CD4-positive, alpha-beta T cell (primary cell): ENCODE measurements at regions not wholly inside any gene's neighbourhood (a gene's known extent, or its start where the extent isn't known, plus 50 kb on each side); places are given as distances from the start of the nearest gene placed in this dataset.

Experiments used
- ATAC-seq: fragments of 200-7000 bp; cut with Tn5 transposase; one replicate; pipeline ENCODE4 v1.10.0; 2022; ENCODE audit warnings: mild to moderate bottlenecking; ENCODE audit not compliant: poor library complexity
- CTCF ChIA-PET: fragments of 350-600 bp; sonication (Branson Sonifier 250); formaldehyde crosslinking; loops from one replicate; lab custom pipeline; 2021; ENCODE audit warnings: antibody characterized with exemption, inconsistent platforms; lab: Charles Lee
- POLR2A ChIA-PET: fragments of 350-600 bp; sonication (Branson Sonifier 250); formaldehyde crosslinking; loops from one replicate; lab custom pipeline; 2021; ENCODE audit warnings: antibody characterized with exemption, inconsistent platforms; lab: Charles Lee
- DNase-seq, 14 experiments: peaks; one replicate each; pipeline ENCODE4 v3.0.0-alpha.2; 2013 to 2020; ENCODE audit warnings: mixed read lengths in 2 of 14
- H3K27ac ChIP-seq, 2 donors: one replicate each; pipeline versions ENCODE4 v1.5.1 to v1.7.0; 2013; ENCODE audit warnings: low read length in 2 of 2, low read depth in 1 of 2, mild to moderate bottlenecking in 1 of 2
- H3K27me3 ChIP-seq, 2 experiments: 1 replicate in 1 of 2; 2 replicates in 1 of 2; pipeline versions ENCODE4 v1.6.1 to v1.7.0; 2013; ENCODE audit warnings: low read length in 2 of 2, control low read depth in 1 of 2, mild to moderate bottlenecking in 1 of 2, moderate library complexity in 1 of 2; ENCODE audit not compliant: insufficient read depth in 2 of 2, control insufficient read depth in 1 of 2
- H3K36me3 ChIP-seq: one replicate; pipeline ENCODE4 v1.6.1; 2013; ENCODE audit warnings: low read length, control low read depth; ENCODE audit not compliant: insufficient read depth
- H3K4me1 ChIP-seq: one replicate; pipeline ENCODE4 v1.6.1; 2013; ENCODE audit warnings: low read length, control low read depth; ENCODE audit not compliant: insufficient read depth
- H3K4me3 ChIP-seq: one replicate; pipeline ENCODE4 v1.5.1; 2013; ENCODE audit warnings: mild to moderate bottlenecking, low read length, moderate library complexity
- H3K9me3 ChIP-seq, 2 experiments: 1 replicate in 1 of 2; 2 replicates in 1 of 2; pipeline versions ENCODE4 v1.6.1 to v1.7.0; 2013; ENCODE audit warnings: low read length in 2 of 2, mild to moderate bottlenecking in 2 of 2, control low read depth in 1 of 2, moderate library complexity in 1 of 2; ENCODE audit not compliant: control insufficient read depth in 1 of 2, insufficient read depth in 1 of 2
- H3K27ac Mint-ChIP-seq: one replicate; pipeline ENCODE4 v1.8.0; 2020; ENCODE audit warnings: mixed read lengths
- H3K27me3 Mint-ChIP-seq: one replicate; pipeline ENCODE4 v1.8.0; 2021; ENCODE audit warnings: mixed read lengths
- H3K36me3 Mint-ChIP-seq: one replicate; pipeline ENCODE4 v1.8.0; 2021; ENCODE audit warnings: low read depth, mixed read lengths
- H3K4me1 Mint-ChIP-seq: one replicate; pipeline ENCODE4 v1.8.0; 2021; ENCODE audit warnings: low read depth, mixed read lengths
- H3K4me3 Mint-ChIP-seq: one replicate; pipeline ENCODE4 v1.8.0; 2020; ENCODE audit warnings: mild to moderate bottlenecking, mixed read lengths
- H3K9me3 Mint-ChIP-seq: one replicate; pipeline ENCODE4 v1.8.0; 2020; ENCODE audit warnings: mixed read lengths
- CTCF ChIP-seq: fragments of 200-600 bp; IDR thresholded peaks from one replicate; pipeline ENCODE4 v1.8.0; 2022; ENCODE audit warnings: antibody characterized with exemption, mild to moderate bottlenecking
- intact Hi-C, 2 experiments: fragments of 100-400 bp; cut with DNase I in 1 of 2; cut with micrococcal nuclease in 1 of 2; formaldehyde crosslinking; loops; one replicate each; pipeline versions ENCODE4 v1.15.1 to v1.9.0; 2023 to 2025; cut with DNase I, micrococcal nuclease

- no peak overlapping the region for H3K4me3 Mint-ChIP-seq
- Histone ChIP-seq H3K27ac (no peak overlapping the region), H3K36me3 (no peaks in the 10 kb centered on the region), H3K4me3 (no peak overlapping the region), H3K9me3 (peaks cover 0 to 18% of the 10 kb centered on the region in 2 experiments), H3K4me1 (no peaks in the 10 kb centered on the region), H3K27me3 (no peaks in the 10 kb centered on the region)
- POLR2A ChIA-PET: no interaction called here
- ATAC-seq (no peak), DNase-seq (no peak)
- no peak overlapping the region for H3K27ac Mint-ChIP-seq
- peaks cover 2% of the 10 kb centered on the region for H3K9me3 Mint-ChIP-seq
- peaks cover 4% of the 10 kb centered on the region for H3K4me1 Mint-ChIP-seq
- no peaks in the 10 kb centered on the region for H3K27me3 Mint-ChIP-seq
- TF ChIP-seq CTCF: no peak
- CTCF ChIA-PET: no interaction called here
- no peaks in the 10 kb centered on the region for H3K36me3 Mint-ChIP-seq
- intact Hi-C loops: no loop called here
Observed at GRCh38 chr12:107423531-107423930, 262.1 kb upstream of the PWP1 start.

DNA sequence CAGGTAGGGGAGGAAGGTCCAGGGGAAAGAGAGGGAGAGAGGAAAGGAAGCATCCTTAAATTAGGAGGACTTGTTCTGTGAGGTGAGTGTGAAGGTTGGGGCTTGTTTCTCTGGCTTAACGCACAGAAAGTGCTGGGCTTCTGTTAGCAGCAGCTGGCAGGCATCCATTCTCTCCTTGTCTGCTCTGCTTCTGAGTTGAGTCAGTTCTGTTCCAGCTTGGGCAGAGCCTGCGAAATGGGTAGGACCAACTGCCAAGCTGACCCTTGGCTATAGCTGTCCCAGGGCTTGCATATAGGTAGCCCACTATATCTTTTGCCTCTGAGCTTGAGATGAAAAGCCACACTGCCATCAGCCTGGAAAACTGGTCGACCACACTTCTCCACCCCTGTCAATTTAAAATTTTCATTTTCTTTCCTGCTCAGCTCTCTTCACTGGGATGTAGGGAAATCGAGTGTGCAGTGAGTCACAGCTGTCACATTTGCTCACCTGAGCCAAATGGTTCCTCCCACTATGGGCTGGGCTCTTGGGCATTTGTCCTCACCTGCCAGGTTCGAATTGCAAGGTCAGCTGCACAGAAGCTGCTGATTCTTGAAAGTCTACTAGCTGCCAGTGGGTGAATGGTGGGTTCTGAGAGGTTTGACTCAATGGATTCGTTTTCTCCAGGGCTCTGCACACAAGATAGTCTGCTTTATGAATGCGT lies 256.4 kb upstream of the PWP1 start:
- ChIA-PET CTCF (no interaction called here), POLR2A (no interaction called here)
- peaks cover 11% of the 10 kb centered on the region for H3K4me1 ChIP-seq
- no peak overlapping the region for H3K27ac Mint-ChIP-seq
- peaks cover 0 to 15% of the 10 kb centered on the region in 2 experiments for H3K9me3 ChIP-seq
- H3K36me3 ChIP-seq: no peaks in the 10 kb centered on the region
- H3K27me3 ChIP-seq: no peaks in the 10 kb centered on the region
- H3K4me3 ChIP-seq: no peak overlapping the region
- intact Hi-C loops: no loop called here
- no peaks in the 10 kb centered on the region for H3K9me3 Mint-ChIP-seq
- no peak overlapping the region for H3K4me3 Mint-ChIP-seq
- DNase-seq (no peak), ATAC-seq (no peak)
- no peaks in the 10 kb centered on the region for H3K36me3 Mint-ChIP-seq
- H3K27me3 Mint-ChIP-seq: no peaks in the 10 kb centered on the region
- no peak for TF ChIP-seq CTCF
- peaks cover 30% of the 10 kb centered on the region for H3K4me1 Mint-ChIP-seq
- H3K27ac ChIP-seq: no peak overlapping the region

DNA sequence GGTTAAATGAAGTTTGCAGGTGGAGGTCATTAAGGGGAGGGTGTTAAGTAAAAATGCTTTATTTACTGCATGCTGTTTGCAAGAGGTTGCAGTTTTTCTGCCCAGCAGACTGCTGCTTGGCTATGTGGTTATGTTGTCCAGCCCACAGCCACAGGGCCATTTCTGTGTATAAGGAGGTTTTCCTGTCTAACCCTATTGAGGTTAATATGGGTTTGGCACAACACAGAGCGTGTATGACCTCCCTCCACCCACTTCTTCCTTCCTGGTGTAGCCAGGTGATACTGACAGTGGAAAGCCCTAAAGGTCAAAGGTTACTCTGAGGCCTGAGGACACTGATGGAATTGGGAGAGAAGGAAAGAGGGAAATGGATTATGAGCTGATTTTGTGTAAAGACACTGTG lies 253.7 kb upstream of the PWP1 start:
- H3K27ac Mint-ChIP-seq: no peak overlapping the region
- no peaks in the 10 kb centered on the region for H3K9me3 Mint-ChIP-seq
- Histone ChIP-seq H3K27me3 (no peaks in the 10 kb centered on the region), H3K36me3 (no peaks in the 10 kb centered on the region), H3K27ac (no peak overlapping the region), H3K9me3 (peaks cover 0 to 2% of the 10 kb centered on the region in 2 experiments), H3K4me1 (peaks cover 11% of the 10 kb centered on the region), H3K4me3 (no peak overlapping the region)
- ATAC-seq (no peak), DNase-seq (no peak)
- no peaks in the 10 kb centered on the region for H3K36me3 Mint-ChIP-seq
- H3K27me3 Mint-ChIP-seq: no peaks in the 10 kb centered on the region
- H3K4me3 Mint-ChIP-seq: no peak overlapping the region
- CTCF ChIA-PET: no interaction called here
- H3K4me1 Mint-ChIP-seq: peaks cover 30% of the 10 kb centered on the region
- TF ChIP-seq CTCF: no peak
- POLR2A ChIA-PET: no interaction called here
- intact Hi-C loops: no loop called here
